ENCODE measurements at regions not wholly inside any gene's neighbourhood (a gene's known extent, or its start where the extent isn't known, plus 50 kb on each side); places are given as distances from the start of the nearest gene placed in this dataset.

GRCh38 chr16:89033796-89034572 is 57.0 kb upstream of the CBFA2T3 start:
- no peak overlapping the region for H3K4me3 ChIP-seq (ENCODE audit: low read depth, low read length, poor library complexity, severe bottlenecking)
- TF ChIP-seq CTCF (conservative IDR thresholded peaks at IDR 0.05; ENCODE audit: low read depth, low read length): no peak
- no peak for TF ChIP-seq EZH2 (IDR thresholded peaks at IDR 0.05; ENCODE audit: borderline replicate concordance, low read depth, low read length, poor library complexity, severe bottlenecking)
- no peak overlapping the region for H3K27ac ChIP-seq (ENCODE audit: low read depth, low read length, poor library complexity, severe bottlenecking)
- H3K27me3 ChIP-seq (replicated peaks; ENCODE audit: insufficient read depth, low read depth, low read length, poor library complexity): peaks cover 62% of the 10 kb centered on the region
- no peaks in the 10 kb centered on the region for H3K4me1 ChIP-seq (ENCODE audit: insufficient read depth, low read length, poor library complexity, severe bottlenecking)
- ChIA-PET CTCF (interaction anchor here (0.6 kb wide), 1 partner anchor 204 kb away, joined by 12 read pairs; no protein-coding TSS in a partner anchor), POLR2A (ENCODE audit: low non-redundant PET) (no interaction called here)
- H3K9me3 ChIP-seq (ENCODE audit: low read depth, low read length, poor library complexity, severe bottlenecking): peaks cover 5% of the 10 kb centered on the region
- no peak for DNase-seq (ENCODE audit: low spot score)
- intact Hi-C loops (cut with micrococcal nuclease; ENCODE audit: unreplicated experiment): no loop called here
- H3K36me3 ChIP-seq (ENCODE audit: insufficient read depth, low read length, poor library complexity, severe bottlenecking): no peaks in the 10 kb centered on the region
- BruUV-seq (replicated peaks): no TSS peak

- intact Hi-C loops (cut with micrococcal nuclease; ENCODE audit: unreplicated experiment): no loop called here
- ChIA-PET POLR2A (ENCODE audit: low non-redundant PET) (no interaction called here), CTCF (interaction anchor here (0.6 kb wide), 1 partner anchor 205 kb away, joined by 12 read pairs; no protein-coding TSS in a partner anchor)
- Histone ChIP-seq H3K4me1 (ENCODE audit: insufficient read depth, low read length, poor library complexity, severe bottlenecking) (no peaks in the 10 kb centered on the region), H3K36me3 (ENCODE audit: insufficient read depth, low read length, poor library complexity, severe bottlenecking) (no peaks in the 10 kb centered on the region), H3K27me3 (replicated peaks; ENCODE audit: insufficient read depth, low read depth, low read length, poor library complexity) (peaks cover 65% of the 10 kb centered on the region), H3K4me3 (ENCODE audit: low read depth, low read length, poor library complexity, severe bottlenecking) (no peak overlapping the region), H3K9me3 (ENCODE audit: low read depth, low read length, poor library complexity, severe bottlenecking) (peaks cover 5% of the 10 kb centered on the region), H3K27ac (ENCODE audit: low read depth, low read length, poor library complexity, severe bottlenecking) (no peak overlapping the region)
- TF ChIP-seq EZH2 (IDR thresholded peaks at IDR 0.05; ENCODE audit: borderline replicate concordance, low read depth, low read length, poor library complexity, severe bottlenecking) (no peak), CTCF (conservative IDR thresholded peaks at IDR 0.05; ENCODE audit: low read depth, low read length) (no peak)
- no peak for DNase-seq (ENCODE audit: low spot score)
- no TSS peak for BruUV-seq (replicated peaks)
These were observed 57.6 kb upstream of the CBFA2T3 start for GRCh38 chr16:89034573-89034961.

- CTCF ChIA-PET: no interaction called here
- Histone ChIP-seq H3K9me3 (ENCODE audit: low read depth, low read length, poor library complexity, severe bottlenecking) (peaks cover 5% of the 10 kb centered on the region), H3K4me1 (ENCODE audit: insufficient read depth, low read length, poor library complexity, severe bottlenecking) (no peaks in the 10 kb centered on the region), H3K27ac (ENCODE audit: low read depth, low read length, poor library complexity, severe bottlenecking) (no peak overlapping the region), H3K27me3 (replicated peaks; ENCODE audit: insufficient read depth, low read depth, low read length, poor library complexity) (peaks cover 65% of the 10 kb centered on the region), H3K36me3 (ENCODE audit: insufficient read depth, low read length, poor library complexity, severe bottlenecking) (no peaks in the 10 kb centered on the region), H3K4me3 (ENCODE audit: low read depth, low read length, poor library complexity, severe bottlenecking) (no peak overlapping the region)
- intact Hi-C loops (cut with micrococcal nuclease; ENCODE audit: unreplicated experiment): no loop called here
- no peak for DNase-seq (ENCODE audit: low spot score)
- TF ChIP-seq EZH2 (IDR thresholded peaks at IDR 0.05; ENCODE audit: borderline replicate concordance, low read depth, low read length, poor library complexity, severe bottlenecking) (peak; percentile 27), CTCF (conservative IDR thresholded peaks at IDR 0.05; ENCODE audit: low read depth, low read length) (no peak)
- POLR2A ChIA-PET (ENCODE audit: low non-redundant PET): no interaction called here
- BruUV-seq (replicated peaks): no TSS peak
These were observed 58.1 kb upstream of the CBFA2T3 start for GRCh38 chr16:89034971-89035668.

Measured in A673 (cell line).